Activated T-cell treated with anti-CD3 and anti-CD28 coated beads, Interleukin-2, amount 50 U/mL, for 24 hours (primary cell): ENCODE measurements at regions not wholly inside any gene's neighbourhood (a gene's known extent, or its start where the extent isn't known, plus 50 kb on each side); places are given as distances from the start of the nearest gene placed in this dataset.

ENCODE experiments used
- DNase-seq: peaks from one replicate; pipeline ENCODE4 v3.0.0-alpha.2; 2020
- H3K27ac Mint-ChIP-seq: 2 replicates; pipeline ENCODE4 v1.8.0; 2020; ENCODE audit warnings: mild to moderate bottlenecking, mixed read lengths
- H3K27me3 Mint-ChIP-seq: 2 replicates; pipeline ENCODE4 v1.8.0; 2020; ENCODE audit warnings: mixed read lengths
- H3K36me3 Mint-ChIP-seq: 2 replicates; pipeline ENCODE4 v1.8.0; 2020; ENCODE audit warnings: low read depth, mixed read lengths
- H3K4me1 Mint-ChIP-seq: 2 replicates; pipeline ENCODE4 v1.8.0; 2020; ENCODE audit warnings: low read depth, mixed read lengths
- H3K4me3 Mint-ChIP-seq: 2 replicates; pipeline ENCODE4 v1.8.0; 2020; ENCODE audit warnings: mild to moderate bottlenecking, moderate library complexity, mixed read lengths
- H3K9me3 Mint-ChIP-seq: 2 replicates; pipeline ENCODE4 v1.8.0; 2020; ENCODE audit warnings: mixed read lengths

GRCh38 chr3:110149763-110150162 lies 812.4 kb upstream of the DPPA4 start:
- Mint-ChIP-seq H3K4me1 (no peaks in the 10 kb centered on the region), H3K27me3 (no peaks in the 10 kb centered on the region), H3K9me3 (no peaks in the 10 kb centered on the region), H3K36me3 (no peaks in the 10 kb centered on the region), H3K27ac (no peak overlapping the region), H3K4me3 (no peak overlapping the region)
- no peak for DNase-seq

GRCh38 chr3:110157221-110157620 lies 819.9 kb upstream of the DPPA4 start:
- no peak overlapping the region for H3K4me3 Mint-ChIP-seq
- H3K36me3 Mint-ChIP-seq: no peaks in the 10 kb centered on the region
- H3K27me3 Mint-ChIP-seq: peaks cover 3% of the 10 kb centered on the region
- no peaks in the 10 kb centered on the region for H3K4me1 Mint-ChIP-seq
- no peaks in the 10 kb centered on the region for H3K9me3 Mint-ChIP-seq
- H3K27ac Mint-ChIP-seq: no peak overlapping the region
- DNase-seq: no peak

GRCh38 chr3:110164632-110165369 lies 827.5 kb upstream of the DPPA4 start:
- no peak for DNase-seq
- Mint-ChIP-seq H3K27me3 (no peaks in the 10 kb centered on the region), H3K9me3 (no peaks in the 10 kb centered on the region), H3K27ac (no peak overlapping the region), H3K36me3 (no peaks in the 10 kb centered on the region), H3K4me3 (no peak overlapping the region), H3K4me1 (peaks cover 5% of the 10 kb centered on the region)

DNA sequence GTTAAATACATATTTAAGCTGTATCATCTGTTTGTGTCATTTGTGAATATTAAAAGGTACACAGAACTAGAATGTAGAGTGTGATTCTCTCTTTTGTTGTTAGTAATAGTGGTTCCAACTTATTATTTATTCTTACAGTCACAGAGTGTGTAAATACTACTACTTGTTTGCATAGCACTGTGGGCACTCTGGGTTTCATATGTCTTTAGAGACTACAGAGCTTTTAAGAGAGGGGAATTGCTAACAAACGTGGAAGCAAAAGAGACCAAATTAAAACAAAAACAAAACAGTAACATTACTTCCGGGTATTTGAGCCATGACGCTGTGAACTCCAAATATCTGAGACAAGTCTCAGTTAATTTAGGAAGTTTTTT lies 828.0 kb upstream of the DPPA4 start:
- no peak for DNase-seq
- Mint-ChIP-seq H3K4me1 (peaks cover 5% of the 10 kb centered on the region), H3K36me3 (no peaks in the 10 kb centered on the region), H3K4me3 (no peak overlapping the region), H3K9me3 (no peaks in the 10 kb centered on the region), H3K27ac (no peak overlapping the region), H3K27me3 (no peaks in the 10 kb centered on the region)

DNA sequence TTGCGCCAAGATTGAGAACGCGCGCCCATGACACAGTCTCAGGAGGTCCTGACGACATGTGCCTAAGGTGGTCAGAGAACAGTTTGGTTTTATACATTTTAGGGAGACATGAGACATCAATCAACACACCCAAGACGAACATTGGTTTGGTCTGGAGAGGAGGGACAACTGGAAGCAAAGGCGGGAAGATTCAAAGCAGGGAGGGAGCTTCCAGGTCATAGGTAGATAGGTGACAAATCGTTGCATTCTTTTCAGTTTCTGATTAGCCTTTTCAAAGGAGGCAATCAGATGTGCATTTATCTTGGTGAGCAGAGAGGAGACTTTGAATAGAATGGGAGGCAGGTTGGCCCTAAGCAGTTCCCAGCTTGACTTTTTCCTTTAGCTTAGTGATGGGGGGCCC lies 828.4 kb upstream of the DPPA4 start:
- H3K4me1 Mint-ChIP-seq: peaks cover 5% of the 10 kb centered on the region
- no peak overlapping the region for H3K27ac Mint-ChIP-seq
- H3K9me3 Mint-ChIP-seq: no peaks in the 10 kb centered on the region
- H3K4me3 Mint-ChIP-seq: no peak overlapping the region
- DNase-seq: no peak
- H3K36me3 Mint-ChIP-seq: no peaks in the 10 kb centered on the region
- no peaks in the 10 kb centered on the region for H3K27me3 Mint-ChIP-seq

- Mint-ChIP-seq H3K9me3 (no peaks in the 10 kb centered on the region), H3K4me3 (no peak overlapping the region), H3K36me3 (no peaks in the 10 kb centered on the region), H3K27me3 (no peaks in the 10 kb centered on the region), H3K4me1 (peaks cover 5% of the 10 kb centered on the region), H3K27ac (no peak overlapping the region)
- no peak for DNase-seq
Observed at GRCh38 chr3:110166791-110167190, 829.4 kb upstream of the DPPA4 start.

- H3K36me3 Mint-ChIP-seq: no peaks in the 10 kb centered on the region
- no peak for DNase-seq
- no peak overlapping the region for H3K27ac Mint-ChIP-seq
- no peaks in the 10 kb centered on the region for H3K9me3 Mint-ChIP-seq
- H3K27me3 Mint-ChIP-seq: no peaks in the 10 kb centered on the region
- no peaks in the 10 kb centered on the region for H3K4me1 Mint-ChIP-seq
- H3K4me3 Mint-ChIP-seq: no peak overlapping the region
Observed at GRCh38 chr3:110174908-110175307, 837.6 kb upstream of the DPPA4 start.

DNA sequence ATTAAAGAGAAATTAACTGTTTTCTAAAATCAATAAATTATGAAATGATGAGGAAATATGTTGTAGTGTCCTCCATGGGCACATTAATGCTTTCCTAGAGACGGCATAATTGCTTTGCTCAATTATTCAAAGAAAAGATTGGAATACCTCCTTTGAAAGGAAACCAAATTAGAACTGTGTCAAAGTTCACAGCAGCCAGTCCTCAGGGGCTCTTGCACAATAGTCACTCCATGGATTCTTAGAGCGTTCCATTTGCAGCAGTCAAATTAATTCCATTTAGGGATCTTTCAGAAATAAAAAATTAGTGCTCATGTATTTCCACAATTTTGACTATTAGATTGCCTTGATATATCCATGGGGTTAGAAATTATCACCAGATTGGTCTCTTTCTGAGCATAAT lies 841.6 kb upstream of the DPPA4 start:
- Mint-ChIP-seq H3K27ac (no peak overlapping the region), H3K4me1 (no peaks in the 10 kb centered on the region), H3K27me3 (no peaks in the 10 kb centered on the region), H3K36me3 (no peaks in the 10 kb centered on the region), H3K4me3 (no peak overlapping the region), H3K9me3 (no peaks in the 10 kb centered on the region)
- DNase-seq: no peak

- H3K27me3 Mint-ChIP-seq: no peaks in the 10 kb centered on the region
- H3K4me1 Mint-ChIP-seq: no peaks in the 10 kb centered on the region
- no peak overlapping the region for H3K27ac Mint-ChIP-seq
- H3K9me3 Mint-ChIP-seq: no peaks in the 10 kb centered on the region
- no peaks in the 10 kb centered on the region for H3K36me3 Mint-ChIP-seq
- no peak overlapping the region for H3K4me3 Mint-ChIP-seq
- DNase-seq: no peak
Observed at GRCh38 chr3:110180733-110181132, 843.4 kb upstream of the DPPA4 start.

- Mint-ChIP-seq H3K27ac (no peak overlapping the region), H3K9me3 (no peaks in the 10 kb centered on the region), H3K36me3 (no peaks in the 10 kb centered on the region), H3K4me1 (no peaks in the 10 kb centered on the region), H3K27me3 (no peaks in the 10 kb centered on the region), H3K4me3 (no peak overlapping the region)
- DNase-seq: no peak
Observed at GRCh38 chr3:110181226-110181625, 843.9 kb upstream of the DPPA4 start.

- no peak overlapping the region for H3K27ac Mint-ChIP-seq
Observed at GRCh38 chr3:110184536-110184935, 847.2 kb upstream of the DPPA4 start.

DNA sequence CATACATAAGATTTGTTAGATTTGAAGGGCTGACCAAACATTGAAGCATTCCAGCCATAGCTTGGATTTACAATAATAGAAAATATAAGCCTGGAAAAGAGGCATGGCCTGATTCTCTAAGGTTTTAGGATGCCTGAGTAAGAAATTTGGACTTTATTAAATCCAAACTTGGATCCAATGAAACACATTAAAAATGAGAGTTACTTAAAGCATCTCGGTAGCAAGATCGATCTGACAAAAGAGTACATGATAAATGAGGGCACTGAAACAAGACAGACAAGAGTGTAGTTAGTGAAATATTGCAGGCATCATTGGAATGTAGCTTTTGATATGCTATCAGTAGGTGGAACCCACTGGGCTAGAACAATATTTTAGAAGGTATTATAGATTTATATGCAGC lies 855.7 kb upstream of the DPPA4 start:
- H3K4me1 Mint-ChIP-seq: no peaks in the 10 kb centered on the region
- H3K27ac Mint-ChIP-seq: no peak overlapping the region
- no peak for DNase-seq

More at GRCh38 chr3:110184536-110184935, 847.2 kb upstream of the DPPA4 start:
- Mint-ChIP-seq H3K36me3 (no peaks in the 10 kb centered on the region), H3K4me3 (no peak overlapping the region), H3K27me3 (no peaks in the 10 kb centered on the region), H3K9me3 (peaks cover 6% of the 10 kb centered on the region), H3K4me1 (peaks cover 5% of the 10 kb centered on the region)
- no peak for DNase-seq

DNA sequence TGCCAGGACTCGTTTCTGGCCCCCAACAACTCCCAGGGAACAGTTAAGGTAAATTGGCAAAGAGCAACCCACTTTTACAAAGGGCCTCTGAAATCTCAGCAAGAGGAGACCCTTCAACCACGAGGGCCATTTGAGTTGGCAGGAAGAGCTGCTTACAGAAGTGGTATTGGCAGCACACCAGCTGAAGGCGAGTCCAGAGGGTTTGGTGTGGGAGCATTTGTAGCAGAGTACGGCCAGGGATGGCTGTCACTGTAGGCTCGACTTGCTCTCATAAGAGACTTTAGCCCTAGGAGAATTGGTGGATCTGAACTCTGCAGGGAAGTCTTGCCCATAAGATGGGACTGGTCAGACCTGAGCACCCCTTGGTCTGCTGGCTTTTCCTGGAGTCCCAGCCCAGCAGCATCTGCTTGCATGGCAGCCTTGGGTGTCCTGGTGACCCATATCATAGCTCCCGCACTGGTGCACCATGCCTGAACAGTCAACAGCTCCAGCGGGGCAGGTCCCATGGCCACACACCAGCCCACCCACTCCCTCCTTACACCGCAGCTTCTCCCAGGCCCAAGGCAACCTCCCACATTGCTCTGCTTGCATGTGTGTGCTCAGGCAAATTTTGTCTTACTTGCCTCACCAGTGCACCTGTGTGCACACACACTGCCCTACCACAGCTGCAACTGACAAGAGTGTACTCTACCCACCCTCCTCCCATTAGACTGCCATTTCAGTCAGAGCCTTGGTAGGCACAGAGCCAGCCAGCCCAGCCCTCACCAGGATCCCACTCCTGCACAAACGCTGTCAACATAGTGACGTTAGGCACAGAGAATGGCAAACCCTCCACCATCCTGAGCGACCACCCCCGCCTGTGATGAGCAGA lies 861.6 kb upstream of the DPPA4 start:
- H3K4me3 Mint-ChIP-seq: no peak overlapping the region
- H3K36me3 Mint-ChIP-seq: no peaks in the 10 kb centered on the region
- H3K27me3 Mint-ChIP-seq: no peaks in the 10 kb centered on the region
- H3K9me3 Mint-ChIP-seq: peaks cover 5% of the 10 kb centered on the region
- H3K27ac Mint-ChIP-seq: no peak overlapping the region
- no peaks in the 10 kb centered on the region for H3K4me1 Mint-ChIP-seq
- DNase-seq: no peak

More for the DNA sequence above, 855.7 kb upstream of the DPPA4 start:
- Mint-ChIP-seq H3K9me3 (peaks cover 6% of the 10 kb centered on the region), H3K36me3 (no peaks in the 10 kb centered on the region), H3K4me3 (no peak overlapping the region), H3K27me3 (no peaks in the 10 kb centered on the region)

- no peaks in the 10 kb centered on the region for H3K36me3 Mint-ChIP-seq
- DNase-seq: no peak
- no peak overlapping the region for H3K27ac Mint-ChIP-seq
- H3K4me3 Mint-ChIP-seq: no peak overlapping the region
- no peaks in the 10 kb centered on the region for H3K4me1 Mint-ChIP-seq
- no peaks in the 10 kb centered on the region for H3K27me3 Mint-ChIP-seq
- H3K9me3 Mint-ChIP-seq: peaks cover 5% of the 10 kb centered on the region
Observed at GRCh38 chr3:110199588-110199943, 862.2 kb upstream of the DPPA4 start.

DNA sequence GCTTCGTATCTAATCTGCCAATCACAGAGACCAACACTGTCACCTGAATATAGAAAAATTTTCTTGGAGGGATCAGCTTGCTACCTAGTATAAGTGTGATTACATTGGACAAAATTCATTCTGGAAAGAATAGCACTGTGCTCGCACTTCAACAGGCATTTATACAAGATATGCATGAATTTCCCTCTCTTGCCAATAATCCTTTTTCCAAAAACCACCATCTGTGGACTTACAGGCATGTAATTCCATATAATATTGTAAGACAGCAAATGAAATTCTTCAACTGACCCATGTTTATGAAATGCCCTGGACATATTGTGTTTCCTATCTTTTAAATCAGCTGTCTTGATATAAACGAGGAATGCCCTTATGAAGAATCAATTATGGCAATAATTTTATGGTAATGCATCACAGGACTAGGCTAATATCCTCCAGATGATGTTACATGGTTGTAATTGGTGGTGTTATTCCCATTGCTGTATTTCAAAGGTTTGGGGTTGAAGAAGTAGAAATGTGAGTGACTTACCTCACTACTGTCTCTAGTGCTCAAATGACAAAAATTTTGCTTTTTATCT lies 861.4 kb upstream of the NECTIN3 start:
- no peak for DNase-seq
- H3K9me3 Mint-ChIP-seq: peaks cover 2% of the 10 kb centered on the region
- H3K36me3 Mint-ChIP-seq: no peaks in the 10 kb centered on the region
- H3K4me3 Mint-ChIP-seq: no peak overlapping the region
- H3K27me3 Mint-ChIP-seq: no peaks in the 10 kb centered on the region
- no peak overlapping the region for H3K27ac Mint-ChIP-seq
- H3K4me1 Mint-ChIP-seq: no peaks in the 10 kb centered on the region
